ENCODE measurements at regions not wholly inside any gene's neighbourhood (a gene's known extent, or its start where the extent isn't known, plus 50 kb on each side); places are given as distances from the start of the nearest gene placed in this dataset.

GRCh38 chr5:2201011-2201410, 318.3 kb upstream of the IRX4 start:
- 92% methylated on average over 5 of the region's 5 CpGs; no CpG with 5 or more reads in 1 of the 2 experiments for WGBS, 2 experiments (ENCODE audit: extremely low coverage in 1 of 2, insufficient coverage in 1 of 2, insufficient read length in 1 of 2, insufficient replicate concordance in 2 of 2, low coverage in 1 of 2, low lambda C conversion rate in 2 of 2, missing lambda C conversion rate in 1 of 2)
- no peaks in the 10 kb centered on the region for H3K9me3 ChIP-seq (ENCODE audit: insufficient read depth in 2 of 2, low read depth in 1 of 2, low read length in 1 of 2)
- no peak overlapping the region for H3K4ac ChIP-seq (replicated peaks; ENCODE audit: insufficient read length, low read depth, low read length)
- no peak overlapping the region for H4K5ac ChIP-seq (ENCODE audit: insufficient read length, low read depth, low read length)
- no peaks in the 10 kb centered on the region for H3K79me1 ChIP-seq (ENCODE audit: low read depth, low read length)
- DNase-seq (ENCODE audit: low read depth in 1 of 2, low spot score in 2 of 2) (no peak), FAIRE-seq (no peak)
- no peaks in the 10 kb centered on the region for H3K79me2 ChIP-seq (ENCODE audit: control insufficient read depth in 1 of 2, insufficient read depth in 2 of 2, low read length in 2 of 2)
- H3K23me2 ChIP-seq (ENCODE audit: low read depth, low read length): no peaks in the 10 kb centered on the region
- H2BK20ac ChIP-seq (ENCODE audit: low read length): no peak overlapping the region
- no peak overlapping the region for H4K91ac ChIP-seq (replicated peaks; ENCODE audit: insufficient read length, low read length)
- no peak overlapping the region for H2BK120ac ChIP-seq (replicated peaks; ENCODE audit: low read depth, low read length)
- no peak overlapping the region for H2BK15ac ChIP-seq (ENCODE audit: low read length)
- H3K14ac ChIP-seq (ENCODE audit: insufficient read length): no peak overlapping the region
- H4K8ac ChIP-seq (ENCODE audit: extremely low read depth, insufficient read depth, low read length): no peak overlapping the region
- no peaks in the 10 kb centered on the region; a peak in 1 of 7 replicates for H3K27me3 ChIP-seq (replicated peaks in 1 of 4; ENCODE audit: control insufficient read depth in 3 of 4, extremely low read depth in 1 of 4, insufficient read depth in 3 of 4, low read length in 3 of 4)
- H3K4me3 ChIP-seq (ENCODE audit: extremely low read depth in 1 of 4, insufficient read depth in 2 of 4, low read depth in 3 of 4, low read length in 4 of 4): no peak overlapping the region
- H3K23ac ChIP-seq (ENCODE audit: insufficient read length): no peak overlapping the region
- H2AFZ ChIP-seq (ENCODE audit: low read length): no peak overlapping the region
- CTCF ChIA-PET (ENCODE audit: partially characterized antibody): interaction anchor here (0.7 to 1.0 kb wide), 2 partner anchors 9 to 21 kb away, joined by 3 read pairs; no protein-coding TSS in a partner anchor
- H3K4me2 ChIP-seq (ENCODE audit: insufficient read depth in 1 of 2, low read depth in 2 of 2, low read length in 2 of 2): no peak overlapping the region
- no peak overlapping the region for H3K56ac ChIP-seq (replicated peaks; ENCODE audit: insufficient read length, low read depth, low read length)
- H3K27ac ChIP-seq (ENCODE audit: low read depth, low read length): no peak overlapping the region
- H3K18ac ChIP-seq (ENCODE audit: extremely low read depth, low read length): no peak overlapping the region
- H3K4me1 ChIP-seq (replicated peaks in 1 of 4; ENCODE audit: control insufficient read depth in 3 of 4, insufficient read depth in 4 of 4, low read length in 3 of 4): peaks cover 0 to 6% (median 2%) of the 10 kb centered on the region in 4 experiments; a peak in 3 of 7 replicates
- no peak overlapping the region for H2BK12ac ChIP-seq (ENCODE audit: low read depth, low read length)
- H2AK5ac ChIP-seq (ENCODE audit: low read depth, low read length): no peak overlapping the region
- H3K9ac ChIP-seq (replicated peaks in 1 of 4; ENCODE audit: extremely low read depth in 1 of 4, low read depth in 3 of 4, low read length in 3 of 4): no peak overlapping the region
- H4K20me1 ChIP-seq (replicated peaks in 1 of 2; ENCODE audit: control insufficient read depth in 1 of 2, insufficient read depth in 2 of 2, low read length in 2 of 2): no peaks in the 10 kb centered on the region
- H2BK5ac ChIP-seq (ENCODE audit: low read depth, low read length): no peak overlapping the region
- POLR2A ChIA-PET (ENCODE audit: partially characterized antibody): no interaction called here
- H3K36me3 ChIP-seq (ENCODE audit: control insufficient read depth in 2 of 4, insufficient read depth in 4 of 4, low read length in 3 of 4): no peaks in the 10 kb centered on the region
- TF ChIP-seq KDM5A (IDR thresholded peaks at IDR 0.05; ENCODE audit: low read length) (no peak), SRF (IDR thresholded peaks at IDR 0.05; ENCODE audit: low read depth, low read length) (no peak), EZH2 (IDR thresholded peaks at IDR 0.05; ENCODE audit: low read depth, low read length, severe bottlenecking) (no peak), SP1 (IDR thresholded peaks at IDR 0.05; ENCODE audit: low read depth, low read length) (no peak), ASH2L (IDR thresholded peaks at IDR 0.05; ENCODE audit: low read length) (no peak), SUZ12 (IDR thresholded peaks at IDR 0.05; ENCODE audit: low read length) (no peak), ZNF274 (IDR thresholded peaks at IDR 0.05; ENCODE audit: borderline replicate concordance, extremely low read depth, low read length) (no peak), TAF7 (optimal IDR thresholded peaks at IDR 0.05; ENCODE audit: borderline replicate concordance, low read depth, low read length) (no peak), RFX5 (IDR thresholded peaks at IDR 0.05; ENCODE audit: borderline replicate concordance, low read depth, low read length) (no peak), CEBPB (IDR thresholded peaks at IDR 0.05; ENCODE audit: low read depth, low read length) (no peak), ATF2 (IDR thresholded peaks at IDR 0.05; ENCODE audit: low read length) (no peak), JUND (IDR thresholded peaks at IDR 0.05; ENCODE audit: low read length) (no peak), NRF1 (IDR thresholded peaks at IDR 0.05; ENCODE audit: low read depth, low read length) (no peak), SP4 (IDR thresholded peaks at IDR 0.05; ENCODE audit: low read length) (no peak), RBBP5 (IDR thresholded peaks at IDR 0.05; ENCODE audit: borderline replicate concordance, low read depth, low read length) (no peak)

All from H1 (cell line).